GM12864 (cell line): ENCODE measurements at regions not wholly inside any gene's neighbourhood (a gene's known extent, or its start where the extent isn't known, plus 50 kb on each side); places are given as distances from the start of the nearest gene placed in this dataset.

Experiments
- DNase-seq: peaks from one replicate; pipeline ENCODE4 v3.0.0-alpha.2; 2011; ENCODE audit warnings: low read depth
- H3K4me3 ChIP-seq: 2 replicates; pipeline ENCODE4 v1.5.1; 2011; ENCODE audit warnings: mild to moderate bottlenecking, low read depth, low read length, control low read depth
- CTCF ChIP-seq: IDR thresholded peaks from 2 replicates; pipeline ENCODE4 v1.5.1; 2011; ENCODE audit warnings: low read depth, mild to moderate bottlenecking, moderate library complexity, low read length, control low read depth, inconsistent platforms; ENCODE audit errors: missing control alignments

DNA sequence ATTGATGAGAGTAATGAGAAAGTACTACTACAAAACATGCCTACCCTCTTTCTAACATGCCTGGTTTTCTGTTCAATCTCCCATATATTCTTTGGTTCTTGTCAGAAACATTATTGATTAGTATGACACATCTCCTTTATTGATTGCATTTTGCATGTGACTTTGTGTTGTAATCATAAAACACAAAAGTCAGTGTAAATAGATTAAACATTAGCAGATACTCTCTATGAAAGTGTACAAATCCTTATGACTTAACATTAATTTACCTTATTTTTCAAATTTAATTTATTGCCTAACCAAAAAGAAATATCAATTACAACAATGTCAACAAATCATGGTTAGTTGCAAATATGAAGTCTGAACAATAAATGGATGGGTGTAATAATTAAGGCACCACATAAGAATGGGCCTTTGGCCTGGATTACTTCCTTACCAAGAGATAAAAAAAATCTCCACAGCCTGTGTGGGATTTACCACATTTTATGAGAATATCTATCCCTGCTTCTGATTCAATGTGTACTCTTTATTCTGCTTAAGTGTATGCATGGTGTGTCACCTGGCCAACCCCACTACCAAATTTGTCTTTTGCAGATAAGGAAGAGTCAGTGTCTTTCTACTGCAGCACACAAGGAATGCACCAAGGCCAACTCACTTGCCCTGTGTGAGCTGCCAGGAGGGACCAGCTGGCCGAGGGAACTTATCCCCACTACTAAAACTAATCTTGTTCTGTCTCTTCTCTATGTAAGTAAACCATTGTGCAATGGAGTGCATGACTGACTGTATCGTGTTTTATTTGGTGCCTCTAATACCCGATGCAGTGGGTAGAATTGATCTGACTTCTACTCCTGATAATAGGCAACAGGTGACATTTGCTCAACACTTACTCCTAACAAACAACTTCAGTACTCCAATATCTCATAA lies 1001.9 kb upstream of the CDH10 start:
- no peak overlapping the region for H3K4me3 ChIP-seq
- no peak for DNase-seq
- no peak for TF ChIP-seq CTCF

GRCh38 chr5:25641124-25641523 lies 996.3 kb upstream of the CDH10 start:
- no peak for DNase-seq
- no peak for TF ChIP-seq CTCF
- no peak overlapping the region for H3K4me3 ChIP-seq

GRCh38 chr5:25619273-25619672 lies 974.5 kb upstream of the CDH10 start:
- DNase-seq, result no peak
- H3K4me3 ChIP-seq, result no peak overlapping the region
- TF ChIP-seq CTCF, result no peak

- no peak for TF ChIP-seq CTCF
- DNase-seq, result no peak
- H3K4me3 ChIP-seq, result no peak overlapping the region
These were observed 974.0 kb upstream of the CDH10 start for GRCh38 chr5:25618821-25619220.

DNA sequence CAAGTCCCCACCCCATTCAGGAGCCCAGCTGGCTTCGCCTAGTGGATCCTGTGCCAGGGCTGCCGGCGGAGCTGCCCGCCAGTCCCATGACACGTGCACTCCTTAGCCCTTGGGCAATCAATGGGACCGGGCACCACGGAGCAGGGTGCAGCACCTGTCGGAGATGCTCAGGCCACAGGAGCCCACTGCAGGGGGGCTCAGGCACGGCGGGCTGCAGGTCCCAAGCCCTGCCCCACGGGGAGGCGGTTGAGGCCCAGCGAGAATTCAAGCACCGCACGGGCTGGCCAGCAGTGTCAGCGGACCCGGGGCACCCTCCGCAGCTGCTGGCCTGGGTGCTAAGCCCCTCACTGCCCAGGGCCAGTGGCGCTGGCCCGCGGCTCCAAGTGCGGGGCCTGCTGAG lies 969.7 kb upstream of the CDH10 start:
- TF ChIP-seq CTCF, result no peak
- DNase-seq, result no peak

DNA sequence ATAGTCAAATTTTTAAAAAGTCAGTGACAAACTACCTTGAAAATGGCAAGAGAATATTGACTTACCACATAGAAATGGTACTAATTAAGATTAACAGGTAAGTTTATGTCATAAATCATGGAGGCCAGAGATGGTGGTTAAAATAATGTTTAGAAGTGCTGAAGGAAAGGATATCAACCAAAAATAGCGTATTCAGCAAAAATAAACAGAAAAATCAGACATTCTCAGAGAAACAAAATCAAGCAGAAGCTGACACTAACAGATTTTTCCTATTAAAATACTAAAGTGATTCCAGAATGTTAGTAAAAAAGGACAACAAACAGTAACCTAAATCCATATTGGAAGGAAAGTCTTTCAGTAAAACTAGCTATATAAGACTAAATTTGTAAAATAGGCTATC lies 959.9 kb upstream of the CDH10 start:
- no peak for DNase-seq
- TF ChIP-seq CTCF, result no peak
- H3K4me3 ChIP-seq, result no peak overlapping the region

More for the DNA sequence above, 969.7 kb upstream of the CDH10 start:
- no peak overlapping the region for H3K4me3 ChIP-seq

- DNase-seq, result no peak
- TF ChIP-seq CTCF, result no peak
- no peak overlapping the region for H3K4me3 ChIP-seq
These were observed 934.3 kb upstream of the CDH10 start for GRCh38 chr5:25579111-25579510.
